Peyer's patch (tissue), 4 donors: ENCODE measurements at regions not wholly inside any gene's neighbourhood (a gene's known extent, or its start where the extent isn't known, plus 50 kb on each side); places are given as distances from the start of the nearest gene placed in this dataset.

ENCODE experiments used
- POLR2A ChIP-seq, 2 donors: fragments of 450-650 bp; IDR thresholded peaks; one replicate each; pipeline ENCODE4 v1.5.1; 2017; ENCODE audit warnings: antibody characterized with exemption in 2 of 2, mild to moderate bottlenecking in 2 of 2, moderate library complexity in 2 of 2
- TF ChIP-seq, protein P1 (sequence below), 6 experiments: fragments of 450-650 bp in 4 of 6; fragments of 200-600 bp in 2 of 6; sonication (generic) in 1 of 6; IDR thresholded peaks; one replicate each; pipeline ENCODE4 v1.5.1; 2017 to 2019; ENCODE audit warnings: antibody characterized with exemption in 6 of 6, mild to moderate bottlenecking in 3 of 6, moderate library complexity in 1 of 6

- TF ChIP-seq POLR2A (IDR thresholded peaks at IDR 0.05), result no peak
- TF ChIP-seq, protein P1, sequence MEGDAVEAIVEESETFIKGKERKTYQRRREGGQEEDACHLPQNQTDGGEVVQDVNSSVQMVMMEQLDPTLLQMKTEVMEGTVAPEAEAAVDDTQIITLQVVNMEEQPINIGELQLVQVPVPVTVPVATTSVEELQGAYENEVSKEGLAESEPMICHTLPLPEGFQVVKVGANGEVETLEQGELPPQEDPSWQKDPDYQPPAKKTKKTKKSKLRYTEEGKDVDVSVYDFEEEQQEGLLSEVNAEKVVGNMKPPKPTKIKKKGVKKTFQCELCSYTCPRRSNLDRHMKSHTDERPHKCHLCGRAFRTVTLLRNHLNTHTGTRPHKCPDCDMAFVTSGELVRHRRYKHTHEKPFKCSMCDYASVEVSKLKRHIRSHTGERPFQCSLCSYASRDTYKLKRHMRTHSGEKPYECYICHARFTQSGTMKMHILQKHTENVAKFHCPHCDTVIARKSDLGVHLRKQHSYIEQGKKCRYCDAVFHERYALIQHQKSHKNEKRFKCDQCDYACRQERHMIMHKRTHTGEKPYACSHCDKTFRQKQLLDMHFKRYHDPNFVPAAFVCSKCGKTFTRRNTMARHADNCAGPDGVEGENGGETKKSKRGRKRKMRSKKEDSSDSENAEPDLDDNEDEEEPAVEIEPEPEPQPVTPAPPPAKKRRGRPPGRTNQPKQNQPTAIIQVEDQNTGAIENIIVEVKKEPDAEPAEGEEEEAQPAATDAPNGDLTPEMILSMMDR (IDR thresholded peaks at IDR 0.05), result no peak
Observed at GRCh38 chr13:111872475-111873150, 194.3 kb upstream of the SOX1 start.
